Ecto neural progenitor cell (in vitro differentiated cells): ENCODE measurements at regions not wholly inside any gene's neighbourhood (a gene's known extent, or its start where the extent isn't known, plus 50 kb on each side); places are given as distances from the start of the nearest gene placed in this dataset.
"Not testable (repeated sequence)": the region's sequence is repeated elsewhere in the genome, so short reads cannot be mapped to it uniquely, and the experiment has no call there.

ENCODE experiments used
- DNase-seq: peaks from one replicate; pipeline ENCODE4 v3.0.0-alpha.2; 2018; ENCODE audit warnings: low spot score

GRCh38 chr3:82015241-82015640, 253.8 kb upstream of the GBE1 start:
- no peak for DNase-seq

- no peak for DNase-seq
These were observed 251.3 kb upstream of the GBE1 start for GRCh38 chr3:82012775-82013174.

DNA sequence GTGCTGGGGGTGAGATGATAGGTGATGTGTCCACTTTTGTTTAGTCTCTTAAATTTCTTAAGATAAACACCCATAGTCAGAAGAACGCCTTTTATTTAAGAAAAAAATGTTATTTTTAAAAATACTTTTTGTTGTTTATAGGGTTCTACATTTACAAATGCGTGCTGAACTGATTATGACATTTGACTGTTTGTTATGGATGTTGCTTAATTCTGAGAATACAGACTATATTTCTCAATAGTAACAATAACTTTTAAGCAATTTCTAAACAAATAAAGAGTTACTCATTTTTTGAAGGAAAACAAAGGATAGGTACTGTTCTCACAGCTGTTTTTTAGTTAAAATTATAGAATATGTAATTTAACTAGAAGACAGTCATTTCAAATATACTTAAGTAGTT, 249.9 kb upstream of the GBE1 start:
- DNase-seq, result no peak

DNA sequence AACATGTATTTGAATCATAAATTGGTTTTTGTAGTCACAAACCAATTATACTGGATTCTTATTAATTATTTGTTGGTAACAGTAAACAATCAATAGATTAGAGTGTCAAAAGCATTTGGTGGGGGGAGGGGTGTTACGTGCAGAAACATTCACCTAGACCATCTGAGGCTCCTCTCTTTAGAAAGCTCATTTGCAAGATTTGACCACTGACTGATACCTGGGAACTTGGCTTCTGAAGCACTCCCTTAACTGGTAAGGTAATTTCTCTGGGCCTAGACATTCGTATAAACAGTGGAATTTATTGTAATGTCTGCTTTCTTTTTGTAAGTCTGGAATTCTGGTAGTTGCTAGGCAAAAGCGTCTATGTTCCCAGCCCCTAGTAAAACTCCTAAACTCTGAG, 243.8 kb upstream of the GBE1 start:
- DNase-seq, result no peak

DNA sequence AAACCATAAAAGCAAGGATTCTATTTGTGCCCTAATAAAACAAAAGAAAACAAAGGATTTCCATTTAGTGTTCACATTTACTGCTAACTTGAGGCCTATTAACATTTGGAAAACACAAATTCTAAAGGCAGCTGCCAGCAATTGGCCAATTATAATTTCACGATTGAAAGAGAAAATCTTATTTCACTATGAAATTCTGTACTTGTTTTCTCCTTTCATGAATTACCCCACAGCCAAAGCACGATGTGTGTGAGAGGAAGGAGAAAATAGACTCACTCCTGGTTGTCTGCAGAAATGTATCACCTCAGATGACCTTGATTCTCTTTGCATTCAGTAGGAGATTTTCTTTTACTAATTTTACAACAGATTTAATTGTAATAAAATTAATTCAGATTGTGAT, 242.8 kb upstream of the GBE1 start:
- no peak for DNase-seq

DNA sequence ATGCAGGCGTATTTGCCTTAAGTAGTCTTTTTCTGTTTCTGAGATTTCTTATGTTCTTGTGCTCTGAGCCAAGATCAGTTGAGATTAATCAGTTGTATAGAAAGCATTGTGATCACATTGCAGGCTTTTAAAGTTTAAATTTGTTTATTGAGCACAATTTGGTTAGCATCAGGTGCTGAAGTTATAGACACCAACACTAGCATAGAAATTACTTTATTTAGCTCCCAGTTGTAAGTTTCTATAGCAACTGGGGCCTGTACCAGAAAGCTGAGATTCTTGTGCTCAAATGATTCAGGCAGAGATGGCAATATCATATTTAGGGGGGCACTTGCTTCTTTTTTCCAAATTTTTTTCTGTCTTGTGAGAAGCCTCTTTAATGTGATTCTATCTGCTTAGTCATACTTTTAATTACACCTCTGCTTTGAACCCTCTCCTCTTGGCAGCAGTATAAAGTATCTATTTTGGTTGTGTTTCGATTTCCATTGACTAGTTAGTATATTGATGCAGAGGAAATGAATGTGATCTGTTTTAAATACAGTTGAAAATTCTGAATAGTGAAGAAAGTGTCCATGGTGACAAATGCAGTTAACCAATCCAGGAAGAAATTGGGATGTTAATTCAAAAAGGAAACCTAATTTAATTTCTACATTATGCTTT, 241.7 kb upstream of the GBE1 start:
- DNase-seq, result no peak

GRCh38 chr3:82002491-82002890, 241.0 kb upstream of the GBE1 start:
- no peak for DNase-seq

GRCh38 chr3:82001276-82001923, 240.0 kb upstream of the GBE1 start:
- no peak for DNase-seq

GRCh38 chr3:82000773-82001172, 239.3 kb upstream of the GBE1 start:
- no peak for DNase-seq

DNA sequence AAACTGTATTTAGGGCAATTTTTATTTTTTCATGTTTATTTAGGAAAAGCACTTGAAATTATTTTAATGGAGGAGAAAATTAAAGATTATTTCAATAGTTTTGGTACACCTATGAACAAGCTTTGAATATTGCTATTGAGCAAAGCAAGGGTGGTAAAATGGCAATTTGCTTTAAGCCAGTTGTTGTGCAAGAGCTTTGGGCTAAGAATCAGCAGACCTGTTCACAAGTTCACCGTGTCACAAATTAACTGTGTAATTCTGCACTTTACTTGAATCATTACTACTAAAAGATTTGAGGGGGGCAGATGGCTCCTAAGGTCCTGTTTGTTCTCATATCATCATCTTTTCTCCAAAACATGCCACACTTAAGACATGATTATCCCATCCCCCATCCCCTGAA, 238.9 kb upstream of the GBE1 start:
- DNase-seq, result no peak

GRCh38 chr3:81998907-81999306, 237.5 kb upstream of the GBE1 start:
- DNase-seq, result no peak

DNA sequence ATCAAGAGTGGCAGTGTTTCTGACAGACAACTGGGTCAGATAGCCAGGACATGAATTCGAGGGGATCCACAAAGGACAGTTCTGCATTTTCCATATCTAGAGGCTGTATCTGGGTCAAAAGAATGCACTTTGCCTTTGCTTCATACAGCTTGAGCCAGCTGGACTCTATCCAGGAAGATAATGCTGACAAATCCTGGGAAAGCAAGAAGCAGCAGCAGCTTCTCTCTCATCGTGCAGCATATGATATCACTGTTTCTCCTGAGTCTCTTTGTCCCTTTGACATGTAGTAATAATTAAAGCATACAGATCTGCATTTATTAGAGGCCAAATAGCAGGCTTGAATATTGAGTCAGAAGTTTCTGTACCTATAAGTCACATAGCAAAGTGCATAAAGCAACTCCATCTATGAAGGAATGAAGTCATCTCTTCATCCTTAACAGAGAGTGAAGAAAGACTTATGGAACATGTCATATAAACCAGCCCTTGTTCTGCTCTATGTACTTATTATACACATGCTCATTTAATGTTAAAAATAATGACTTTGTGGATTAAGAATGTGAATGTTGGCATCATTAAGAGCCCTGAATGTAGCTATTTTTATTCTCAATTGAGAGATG, 236.8 kb upstream of the GBE1 start:
- no peak for DNase-seq

DNA sequence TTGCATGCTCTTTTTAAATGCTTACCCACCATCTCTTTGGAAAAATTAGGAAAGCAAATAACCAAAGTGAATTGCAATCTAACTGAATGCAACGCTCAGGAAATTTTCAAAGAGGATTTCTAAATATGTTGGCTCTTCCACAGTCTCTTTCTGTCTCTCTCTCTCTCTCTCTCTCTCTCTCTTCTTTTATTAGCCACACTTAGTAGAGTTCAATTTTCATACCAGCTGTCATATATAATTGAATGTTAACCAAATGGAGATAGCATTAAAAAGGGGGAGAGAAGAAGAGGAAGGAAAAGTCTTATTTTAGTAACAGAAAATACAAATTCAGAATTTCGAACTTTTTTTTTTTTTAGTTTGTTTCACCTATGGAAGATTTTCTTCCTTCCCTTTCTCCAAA, 235.9 kb upstream of the GBE1 start:
- no peak for DNase-seq

GRCh38 chr3:81995329-81995728, 233.9 kb upstream of the GBE1 start:
- DNase-seq, result no peak

GRCh38 chr3:81989758-81990157, 228.3 kb upstream of the GBE1 start:
- no peak for DNase-seq

DNA sequence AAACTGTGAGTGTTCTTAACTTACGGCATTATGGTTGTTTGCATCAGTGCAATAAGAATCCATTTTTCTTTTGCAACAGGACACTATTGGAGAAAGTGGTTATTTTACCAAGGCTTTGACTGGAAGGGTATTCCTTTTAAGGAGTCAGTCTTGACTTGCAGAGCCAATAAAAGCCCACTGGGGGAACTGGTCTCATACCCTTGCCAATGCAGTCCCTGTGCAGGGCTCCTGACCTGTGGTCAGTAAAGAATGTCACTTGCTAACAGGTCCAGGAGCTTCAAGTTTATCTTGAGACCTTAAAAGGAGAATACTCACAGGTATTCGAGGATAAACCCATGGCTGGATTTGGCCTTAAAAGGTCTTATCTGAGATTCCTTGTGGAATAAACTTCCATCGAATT, 227.8 kb upstream of the GBE1 start:
- DNase-seq, result no peak

DNA sequence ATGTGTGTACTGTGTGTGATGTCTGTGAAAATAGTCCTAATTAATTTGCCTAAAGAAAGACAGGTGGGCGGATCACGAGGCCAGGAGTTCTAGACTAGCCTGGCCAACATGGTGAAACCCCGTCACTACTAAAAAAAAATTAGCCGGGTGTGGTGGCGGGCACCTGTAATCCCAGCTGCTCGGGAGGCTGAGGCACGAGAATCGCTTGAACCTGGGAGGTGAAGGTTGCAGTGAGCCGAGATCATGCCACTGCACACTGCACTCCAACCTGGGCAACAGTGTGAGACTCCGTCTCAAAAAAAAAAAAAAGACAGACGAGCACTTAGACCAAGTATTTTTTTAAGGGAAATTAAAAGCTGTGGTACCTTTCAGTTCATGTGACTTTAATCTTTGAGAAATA, 226.0 kb upstream of the GBE1 start:
- DNase-seq, result not testable (repeated sequence)

DNA sequence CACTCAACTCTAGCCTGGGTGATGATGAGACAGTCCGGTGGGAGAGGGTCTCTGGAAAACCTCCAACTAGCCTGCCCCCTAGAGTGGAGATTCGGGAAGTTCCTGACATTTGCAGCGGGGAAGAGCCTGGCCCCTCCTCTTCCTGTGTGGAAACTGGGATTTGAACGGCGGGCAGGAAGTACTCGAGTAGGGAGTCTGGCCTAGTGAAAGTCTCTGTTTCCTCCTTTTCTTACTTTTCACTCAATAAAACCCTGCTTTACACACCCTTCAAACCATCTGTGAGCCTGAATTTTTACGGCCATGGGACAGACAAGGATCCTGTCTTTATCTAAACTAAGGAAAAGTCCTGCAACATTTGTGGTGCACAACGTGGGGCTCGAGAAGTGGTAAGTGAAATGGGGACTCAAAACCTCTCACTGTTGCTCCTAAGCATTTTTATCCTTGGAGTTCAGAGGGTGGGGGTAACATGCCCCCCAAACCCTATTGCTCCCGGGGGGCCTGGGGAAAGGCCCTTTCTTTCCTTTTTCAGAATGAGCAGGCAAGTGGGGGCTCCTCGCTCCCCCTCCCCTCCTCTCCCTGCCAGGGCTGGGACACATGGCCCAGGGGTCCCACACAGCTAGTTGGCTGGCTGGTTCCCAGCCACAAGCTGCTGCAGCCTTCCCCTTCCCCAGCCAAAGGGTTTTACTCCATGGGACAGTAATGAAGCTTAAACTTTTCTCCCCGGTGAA, 224.7 kb upstream of the GBE1 start:
- DNase-seq, result no peak

DNA sequence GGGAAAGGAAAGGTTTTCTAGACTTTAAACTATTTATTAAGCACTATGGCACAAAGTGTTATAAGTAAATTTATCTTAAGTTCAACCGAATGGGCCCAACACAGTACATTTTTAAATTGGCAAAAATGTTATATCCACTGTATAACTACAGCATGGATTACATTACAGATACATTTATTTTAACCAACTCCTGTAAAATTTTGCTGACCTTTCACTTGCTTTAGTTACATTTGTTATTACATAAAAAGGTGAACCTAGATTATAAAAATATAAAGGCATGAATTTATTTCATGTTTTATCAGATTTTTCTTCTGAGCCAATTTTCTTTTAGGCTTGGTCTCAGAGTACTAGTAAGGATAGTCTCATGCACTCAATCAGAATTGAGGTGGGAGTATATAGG, 221.9 kb upstream of the GBE1 start:
- DNase-seq, result no peak

DNA sequence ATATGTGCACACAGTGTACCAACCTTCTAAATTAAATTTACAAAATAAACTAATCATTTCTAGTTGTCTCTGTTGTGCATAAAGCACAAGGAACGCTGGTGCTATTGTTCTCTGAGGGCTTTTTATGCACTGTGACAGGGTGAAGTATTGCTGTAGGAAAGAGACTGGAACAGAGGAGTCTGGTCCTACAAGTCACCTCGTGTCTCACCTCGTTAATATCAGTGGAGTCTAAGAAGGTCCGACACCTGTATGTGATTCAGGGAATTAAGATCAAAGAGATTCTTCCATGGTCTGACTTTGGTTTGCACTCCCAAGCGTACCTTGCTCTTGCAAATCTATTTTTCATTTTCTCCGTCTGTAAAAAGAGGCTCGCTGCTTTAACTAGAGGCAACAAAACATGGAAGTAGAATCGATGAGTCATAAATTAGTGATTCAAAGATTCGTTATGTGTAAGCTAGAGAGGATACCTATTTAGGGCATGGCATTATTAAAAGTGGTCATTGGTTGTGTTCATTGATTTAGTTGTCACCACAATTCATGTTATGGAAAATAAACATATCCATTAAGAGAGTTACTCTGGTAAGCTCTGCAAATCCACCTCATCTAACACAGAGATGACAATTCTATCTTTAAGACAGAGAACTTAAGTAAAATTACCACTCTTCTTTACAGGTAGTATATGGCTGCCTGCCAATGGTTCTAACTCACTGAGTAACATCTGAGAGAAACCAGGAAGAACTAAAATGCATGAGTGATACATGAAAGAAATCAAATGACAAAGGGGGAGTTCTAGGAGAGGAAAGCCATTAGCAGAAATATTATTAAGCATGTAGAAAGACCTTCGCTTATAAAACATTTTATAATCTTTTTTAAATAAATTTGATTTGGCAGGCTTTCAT, 219.4 kb upstream of the GBE1 start:
- no peak for DNase-seq

- no peak for DNase-seq
These were observed 213.3 kb upstream of the GBE1 start for GRCh38 chr3:81974751-81975150.

GRCh38 chr3:81968658-81969057, 207.2 kb upstream of the GBE1 start:
- DNase-seq, result no peak
